Ishikawa (cell line): ENCODE measurements at regions not wholly inside any gene's neighbourhood (a gene's known extent, or its start where the extent isn't known, plus 50 kb on each side); places are given as distances from the start of the nearest gene placed in this dataset.

Experiments
- CEBPB ChIP-seq: IDR thresholded peaks from 2 replicates; pipeline ENCODE4 v1.6.1; 2012
- CREB1 ChIP-seq: IDR thresholded peaks from 2 replicates; pipeline ENCODE4 v1.6.1; 2012; ENCODE audit warnings: low read depth
- EGR1 ChIP-seq: IDR thresholded peaks from 2 replicates; pipeline ENCODE4 v1.6.1; 2012
- EP300 ChIP-seq: IDR thresholded peaks from 2 replicates; pipeline ENCODE4 v1.6.1; 2012; ENCODE audit warnings: borderline replicate concordance
- FOXM1 ChIP-seq: IDR thresholded peaks from 2 replicates; pipeline ENCODE4 v1.6.1; 2012; ENCODE audit warnings: low read depth, borderline replicate concordance
- MAX ChIP-seq: IDR thresholded peaks from 2 replicates; pipeline ENCODE4 v1.6.1; 2012
- NFIC ChIP-seq: IDR thresholded peaks from 2 replicates; pipeline ENCODE4 v1.6.1; 2012
- RAD21 ChIP-seq: IDR thresholded peaks from 2 replicates; pipeline ENCODE4 v1.6.1; 2012; ENCODE audit warnings: low read depth
- REST ChIP-seq: IDR thresholded peaks from 2 replicates; pipeline ENCODE4 v1.6.1; 2012; ENCODE audit warnings: low read depth, mild to moderate bottlenecking
- TAF1 ChIP-seq: IDR thresholded peaks from 2 replicates; pipeline ENCODE4 v1.6.1; 2012; ENCODE audit warnings: low read depth, mild to moderate bottlenecking
- TCF12 ChIP-seq: IDR thresholded peaks from 2 replicates; pipeline ENCODE4 v1.6.1; 2012; ENCODE audit warnings: low read depth
- TEAD4 ChIP-seq: IDR thresholded peaks from 2 replicates; pipeline ENCODE4 v1.6.1; 2012
- USF1 ChIP-seq: IDR thresholded peaks from 2 replicates; pipeline ENCODE4 v1.6.1; 2012
- YY1 ChIP-seq: IDR thresholded peaks from 2 replicates; pipeline ENCODE4 v1.6.1; 2012; ENCODE audit warnings: low read depth
- ZBTB7A ChIP-seq: IDR thresholded peaks from 2 replicates; pipeline ENCODE4 v1.6.1; 2012; ENCODE audit warnings: low read depth

- TF ChIP-seq TAF1 (no peak), MAX (no peak), NFIC (no peak), EGR1 (no peak), EP300 (no peak), RAD21 (no peak), REST (no peak), TEAD4 (no peak), CREB1 (no peak), TCF12 (no peak), CEBPB (no peak), USF1 (no peak), FOXM1 (no peak), ZBTB7A (no peak), YY1 (no peak)
Observed at GRCh38 chrX:106454991-106455390, 156.8 kb upstream of the RADX start.

GRCh38 chrX:106457802-106458201 lies 154.0 kb upstream of the RADX start:
- TF ChIP-seq TEAD4 (no peak), NFIC (no peak), CREB1 (no peak), CEBPB (no peak), YY1 (no peak), RAD21 (no peak), REST (no peak), TAF1 (no peak), EGR1 (no peak), FOXM1 (no peak), TCF12 (no peak)

- TF ChIP-seq CEBPB (no peak), MAX (no peak), FOXM1 (no peak), CREB1 (no peak), YY1 (no peak), TEAD4 (no peak), NFIC (no peak)
Observed at GRCh38 chrX:106467422-106467821, 144.4 kb upstream of the RADX start.

- TF ChIP-seq FOXM1 (no peak), CREB1 (no peak), RAD21 (no peak), EGR1 (no peak), TAF1 (no peak)
Observed at GRCh38 chrX:106467943-106468342, 143.8 kb upstream of the RADX start.

GRCh38 chrX:106468433-106468832 lies 143.3 kb upstream of the RADX start:
- TF ChIP-seq TEAD4 (no peak), RAD21 (no peak), ZBTB7A (no peak), TCF12 (no peak), CEBPB (no peak), TAF1 (no peak), FOXM1 (no peak), REST (no peak), MAX (no peak), EGR1 (no peak)
